Stimulated activated naive CD8-positive, alpha-beta T cell treated with anti-CD3 and anti-CD28 coated beads, Interleukin-15, amount 100 ng/mL, for 72 hours (primary cell): ENCODE measurements at regions not wholly inside any gene's neighbourhood (a gene's known extent, or its start where the extent isn't known, plus 50 kb on each side); places are given as distances from the start of the nearest gene placed in this dataset.

ENCODE experiments used
- ATAC-seq: fragments of 150-1000 bp; cut with Tn5 transposase; 2 replicates; pipeline ENCODE4 v1.10.0; 2021; ENCODE audit warnings: mild to moderate bottlenecking, moderate library complexity
- DNase-seq, 2 donors: peaks; one replicate each; pipeline ENCODE4 v3.0.0; 2021 to 2022
- H3K27ac Mint-ChIP-seq, 2 donors: one replicate each; pipeline ENCODE4 v1.8.0; 2022; ENCODE audit warnings: mild to moderate bottlenecking in 2 of 2, mixed read lengths in 2 of 2, moderate library complexity in 2 of 2
- H3K27me3 Mint-ChIP-seq: one replicate; pipeline ENCODE4 v1.8.0; 2022; ENCODE audit warnings: mixed read lengths
- H3K4me1 Mint-ChIP-seq: one replicate; pipeline ENCODE4 v1.8.0; 2022; ENCODE audit warnings: mild to moderate bottlenecking, mixed read lengths
- H3K4me3 Mint-ChIP-seq, 2 donors: one replicate each; pipeline ENCODE4 v1.8.0; 2022; ENCODE audit warnings: mild to moderate bottlenecking in 2 of 2, mixed read lengths in 2 of 2, moderate library complexity in 1 of 2
- H3K9me3 Mint-ChIP-seq, 2 donors: one replicate each; pipeline ENCODE4 v1.8.0; 2022; ENCODE audit warnings: mixed read lengths in 2 of 2

GRCh38 chr5:52359261-52359660 is 428.5 kb upstream of the ITGA1 start:
- H3K9me3 Mint-ChIP-seq = no peaks in the 10 kb centered on the region
- no peaks in the 10 kb centered on the region for H3K4me1 Mint-ChIP-seq
- no peak overlapping the region for H3K27ac Mint-ChIP-seq
- DNase-seq (no peak), ATAC-seq (no peak)
- H3K27me3 Mint-ChIP-seq = no peaks in the 10 kb centered on the region
- H3K4me3 Mint-ChIP-seq = no peak overlapping the region

- no peak for ATAC-seq
Measured at GRCh38 chr5:52360985-52361384, 426.7 kb upstream of the ITGA1 start.

GRCh38 chr5:52374286-52374685 is 413.4 kb upstream of the ITGA1 start:
- ATAC-seq = no peak
- H3K27ac Mint-ChIP-seq = no peak overlapping the region
- no peaks in the 10 kb centered on the region for H3K9me3 Mint-ChIP-seq
- no peaks in the 10 kb centered on the region for H3K4me1 Mint-ChIP-seq
- H3K4me3 Mint-ChIP-seq = no peak overlapping the region
- H3K27me3 Mint-ChIP-seq = no peaks in the 10 kb centered on the region
- no peak for DNase-seq

More at GRCh38 chr5:52360985-52361384, 426.7 kb upstream of the ITGA1 start:
- Mint-ChIP-seq H3K27ac (no peak overlapping the region), H3K4me1 (no peaks in the 10 kb centered on the region), H3K27me3 (no peaks in the 10 kb centered on the region), H3K4me3 (no peak overlapping the region), H3K9me3 (no peaks in the 10 kb centered on the region)
- DNase-seq = no peak

GRCh38 chr5:52375969-52376368 is 411.7 kb upstream of the ITGA1 start:
- Mint-ChIP-seq H3K4me1 (no peaks in the 10 kb centered on the region), H3K9me3 (peaks cover 0 to 11% of the 10 kb centered on the region in 2 donors), H3K27me3 (no peaks in the 10 kb centered on the region), H3K27ac (no peak overlapping the region), H3K4me3 (no peak overlapping the region)
- ATAC-seq (no peak), DNase-seq (no peak)

- Mint-ChIP-seq H3K27me3 (no peaks in the 10 kb centered on the region), H3K9me3 (peaks cover 0 to 15% of the 10 kb centered on the region in 2 donors), H3K4me1 (no peaks in the 10 kb centered on the region), H3K4me3 (no peak overlapping the region), H3K27ac (no peak overlapping the region)
- DNase-seq (no peak), ATAC-seq (no peak)
Measured at GRCh38 chr5:52376592-52376991, 411.1 kb upstream of the ITGA1 start.

- peaks cover 0 to 15% of the 10 kb centered on the region in 2 donors for H3K9me3 Mint-ChIP-seq
- DNase-seq (no peak), ATAC-seq (no peak)
- H3K4me1 Mint-ChIP-seq = no peaks in the 10 kb centered on the region
- no peak overlapping the region for H3K27ac Mint-ChIP-seq
- H3K4me3 Mint-ChIP-seq = no peak overlapping the region
- no peaks in the 10 kb centered on the region for H3K27me3 Mint-ChIP-seq
Measured at GRCh38 chr5:52378237-52378636, 409.5 kb upstream of the ITGA1 start.

- H3K4me1 Mint-ChIP-seq = no peaks in the 10 kb centered on the region
- no peaks in the 10 kb centered on the region for H3K9me3 Mint-ChIP-seq
- ATAC-seq (no peak), DNase-seq (no peak)
- no peaks in the 10 kb centered on the region for H3K27me3 Mint-ChIP-seq
- no peak overlapping the region for H3K4me3 Mint-ChIP-seq
- no peak overlapping the region for H3K27ac Mint-ChIP-seq
Measured at GRCh38 chr5:52388349-52388748, 399.4 kb upstream of the ITGA1 start.

GRCh38 chr5:52392321-52392720 is 395.4 kb upstream of the ITGA1 start:
- H3K27ac Mint-ChIP-seq = no peak overlapping the region
- no peak overlapping the region for H3K4me3 Mint-ChIP-seq
- H3K27me3 Mint-ChIP-seq = no peaks in the 10 kb centered on the region
- DNase-seq (no peak), ATAC-seq (no peak)
- no peaks in the 10 kb centered on the region for H3K9me3 Mint-ChIP-seq
- no peaks in the 10 kb centered on the region for H3K4me1 Mint-ChIP-seq

- DNase-seq (no peak), ATAC-seq (no peak)
- H3K27ac Mint-ChIP-seq = no peak overlapping the region
- H3K27me3 Mint-ChIP-seq = no peaks in the 10 kb centered on the region
- no peaks in the 10 kb centered on the region for H3K4me1 Mint-ChIP-seq
- H3K4me3 Mint-ChIP-seq = no peak overlapping the region
- no peaks in the 10 kb centered on the region for H3K9me3 Mint-ChIP-seq
Measured at GRCh38 chr5:52409835-52410234, 377.9 kb upstream of the ITGA1 start.

GRCh38 chr5:52419357-52419756 is 368.4 kb upstream of the ITGA1 start:
- ATAC-seq (no peak), DNase-seq (no peak)
- H3K9me3 Mint-ChIP-seq = no peaks in the 10 kb centered on the region
- H3K4me3 Mint-ChIP-seq = no peak overlapping the region
- no peaks in the 10 kb centered on the region for H3K4me1 Mint-ChIP-seq
- no peak overlapping the region for H3K27ac Mint-ChIP-seq
- no peaks in the 10 kb centered on the region for H3K27me3 Mint-ChIP-seq

GRCh38 chr5:52427615-52428014 is 360.1 kb upstream of the ITGA1 start:
- ATAC-seq (no peak), DNase-seq (no peak)
- H3K9me3 Mint-ChIP-seq = peaks cover 7% of the 10 kb centered on the region in 2 donors
- H3K27me3 Mint-ChIP-seq = no peaks in the 10 kb centered on the region
- H3K27ac Mint-ChIP-seq = no peak overlapping the region
- H3K4me3 Mint-ChIP-seq = no peak overlapping the region
- H3K4me1 Mint-ChIP-seq = no peaks in the 10 kb centered on the region

- Mint-ChIP-seq H3K4me3 (no peak overlapping the region), H3K27ac (no peak overlapping the region), H3K27me3 (no peaks in the 10 kb centered on the region), H3K9me3 (peaks cover 7% of the 10 kb centered on the region in 2 donors), H3K4me1 (no peaks in the 10 kb centered on the region)
- ATAC-seq (no peak), DNase-seq (no peak)
Measured at GRCh38 chr5:52428977-52429489, 358.7 kb upstream of the ITGA1 start.

- Mint-ChIP-seq H3K9me3 (no peaks in the 10 kb centered on the region), H3K4me3 (no peak overlapping the region), H3K4me1 (no peaks in the 10 kb centered on the region), H3K27ac (no peak overlapping the region), H3K27me3 (no peaks in the 10 kb centered on the region)
- ATAC-seq (no peak), DNase-seq (no peak)
Measured at GRCh38 chr5:52441768-52442167, 345.9 kb upstream of the ITGA1 start.

GRCh38 chr5:52443187-52443586 is 344.5 kb upstream of the ITGA1 start:
- Mint-ChIP-seq H3K27me3 (no peaks in the 10 kb centered on the region), H3K9me3 (no peaks in the 10 kb centered on the region), H3K27ac (no peak overlapping the region), H3K4me1 (no peaks in the 10 kb centered on the region), H3K4me3 (no peak overlapping the region)
- DNase-seq (no peak), ATAC-seq (no peak)

- ATAC-seq = no peak
- Mint-ChIP-seq H3K9me3 (no peaks in the 10 kb centered on the region), H3K4me1 (no peaks in the 10 kb centered on the region), H3K27ac (no peak overlapping the region), H3K27me3 (no peaks in the 10 kb centered on the region), H3K4me3 (no peak overlapping the region)
- no peak for DNase-seq
Measured at GRCh38 chr5:52448111-52448510, 339.6 kb upstream of the ITGA1 start.

- Mint-ChIP-seq H3K4me1 (no peaks in the 10 kb centered on the region), H3K4me3 (no peak overlapping the region)
Measured at GRCh38 chr5:52449516-52449915, 338.2 kb upstream of the ITGA1 start.

GRCh38 chr5:52452098-52452497 is 335.6 kb upstream of the ITGA1 start:
- H3K4me3 Mint-ChIP-seq = no peak overlapping the region
- no peak overlapping the region for H3K27ac Mint-ChIP-seq
- H3K27me3 Mint-ChIP-seq = no peaks in the 10 kb centered on the region
- no peaks in the 10 kb centered on the region for H3K9me3 Mint-ChIP-seq
- no peak for ATAC-seq
- no peaks in the 10 kb centered on the region for H3K4me1 Mint-ChIP-seq
- DNase-seq = no peak

More at GRCh38 chr5:52449516-52449915, 338.2 kb upstream of the ITGA1 start:
- H3K9me3 Mint-ChIP-seq = no peaks in the 10 kb centered on the region
- H3K27me3 Mint-ChIP-seq = no peaks in the 10 kb centered on the region
- ATAC-seq (no peak), DNase-seq (no peak)
- no peak overlapping the region for H3K27ac Mint-ChIP-seq
